NCI-H748 (cell line): ENCODE measurements at regions not wholly inside any gene's neighbourhood (a gene's known extent, or its start where the extent isn't known, plus 50 kb on each side); places are given as distances from the start of the nearest gene placed in this dataset.
A peak's percentile ranks its signal among the peaks of the same experiment; 100 is the strongest.

Experiments
- DNase-seq: peaks from one replicate; lab custom pipeline; 2025; ENCODE audit not compliant: unreplicated experiment; lab: John Stamatoyannopoulos, UW

DNA sequence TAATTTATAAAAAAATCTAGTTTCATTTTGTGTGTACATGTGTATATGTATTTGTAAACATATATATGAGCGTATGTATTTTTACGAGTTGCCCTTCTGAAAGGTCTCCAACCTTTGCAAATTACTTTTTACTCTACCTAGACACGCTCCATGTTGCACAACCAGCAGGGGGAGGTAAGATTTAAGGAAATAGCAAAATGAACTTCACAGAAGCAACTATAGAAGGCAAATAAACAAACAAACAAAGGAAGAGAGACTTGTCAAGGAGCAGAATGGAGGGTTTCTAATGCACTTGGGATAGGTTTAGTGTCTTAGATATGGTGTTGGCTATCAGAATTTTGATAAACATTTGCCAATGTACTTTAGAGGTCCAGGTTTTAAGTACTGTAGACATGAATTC lies 820.5 kb upstream of the POU3F3 start:
- DNase-seq: peak; percentile 43

DNA sequence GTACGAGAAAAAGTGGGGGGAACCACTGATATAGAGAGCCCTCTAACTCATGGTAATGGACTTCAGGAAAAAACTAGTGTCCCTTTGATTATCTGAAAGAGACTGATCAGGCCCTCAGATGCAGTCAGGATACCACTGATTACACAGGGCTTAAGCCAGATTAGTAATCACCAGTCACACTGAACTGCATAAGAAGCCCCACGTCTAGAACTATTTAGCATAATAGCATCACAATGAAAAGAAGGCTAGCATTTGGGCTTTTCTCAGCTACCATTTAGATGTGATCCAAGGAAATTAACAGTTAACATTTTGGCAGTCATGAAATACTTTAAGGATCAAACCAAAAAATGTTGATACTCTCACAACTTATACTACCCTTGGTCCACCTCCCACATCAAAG lies 813.1 kb upstream of the POU3F3 start:
- no peak for DNase-seq

- peak; percentile 27 for DNase-seq
These were observed 812.6 kb upstream of the POU3F3 start for GRCh38 chr2:104041351-104041750.

DNA sequence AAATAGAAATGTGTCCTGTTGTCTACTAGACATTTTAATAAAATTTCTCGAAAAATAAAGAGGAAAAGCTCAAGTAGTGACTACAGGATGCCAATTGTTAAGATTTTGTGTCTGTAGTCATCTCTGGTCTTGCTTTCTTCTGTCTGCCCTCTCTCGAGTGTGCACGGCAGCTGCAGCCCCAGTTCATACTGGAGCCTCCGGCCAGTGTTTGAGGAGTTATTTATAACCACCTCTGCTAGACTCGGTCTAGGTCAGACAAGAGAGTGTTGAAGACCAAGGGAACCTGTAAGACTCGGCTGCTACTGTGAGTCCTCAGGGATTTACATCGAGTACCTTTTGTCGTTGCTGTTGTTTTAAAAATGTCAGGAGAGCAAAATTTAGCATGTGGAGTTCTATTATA lies 810.1 kb upstream of the POU3F3 start:
- DNase-seq: peak; percentile 11

DNA sequence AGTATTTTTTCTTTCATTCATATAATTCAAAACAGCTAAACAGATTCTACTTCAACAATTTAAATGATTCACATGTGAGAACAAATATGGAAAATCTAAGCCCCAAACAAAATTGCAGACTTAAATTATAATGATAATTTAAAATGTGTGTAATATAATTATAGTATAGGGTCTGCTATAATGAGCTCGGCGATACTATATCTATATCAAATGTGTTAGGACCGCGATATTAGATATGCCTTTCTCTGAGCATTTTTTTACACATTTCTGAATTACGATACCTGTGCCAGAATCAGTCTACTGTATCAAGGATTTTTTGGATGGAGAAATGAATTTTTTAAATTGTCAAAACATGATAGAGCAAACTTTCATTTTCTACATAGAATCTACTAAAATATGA lies 808.8 kb upstream of the POU3F3 start:
- no peak for DNase-seq

- peak; percentile 41 for DNase-seq
These were observed 807.4 kb upstream of the POU3F3 start for GRCh38 chr2:104046466-104046865.

DNA sequence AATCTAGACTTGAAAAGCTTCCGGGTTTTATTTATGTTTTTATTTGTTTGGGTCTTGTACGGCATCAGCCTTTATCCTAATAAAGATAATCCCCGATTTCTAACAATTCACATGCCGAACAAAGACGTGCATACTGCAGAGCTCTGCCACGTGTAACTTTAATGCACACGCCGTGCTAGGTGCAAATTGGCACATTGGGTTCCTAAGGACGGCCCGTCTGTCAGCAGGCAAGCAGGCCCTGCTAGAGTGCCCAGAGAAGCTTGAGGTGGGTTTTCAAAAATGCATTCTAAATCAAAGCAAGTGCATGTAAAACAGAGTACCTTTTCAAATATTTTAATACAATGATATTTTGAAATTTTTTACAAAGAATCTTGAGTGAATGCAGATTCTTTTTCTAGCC lies 806.4 kb upstream of the POU3F3 start:
- DNase-seq: no peak

DNA sequence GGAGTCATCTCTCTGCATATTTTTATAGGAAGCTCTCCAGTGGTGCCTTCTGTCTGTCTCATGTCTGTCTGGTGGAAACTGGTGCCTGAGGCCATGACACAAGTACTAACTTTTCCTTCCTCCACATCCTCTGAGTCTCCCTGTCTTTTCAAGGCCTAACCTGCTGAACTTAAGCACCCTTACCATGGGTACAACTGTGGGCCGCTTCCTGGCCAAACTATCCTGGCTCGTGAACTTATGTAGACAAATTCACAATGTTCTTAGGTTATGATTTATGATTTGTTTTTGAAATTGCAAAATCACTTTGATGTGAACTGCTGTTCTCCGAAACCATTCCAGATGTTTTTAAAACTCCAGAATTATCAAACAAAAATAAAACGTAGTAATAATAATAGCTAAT lies 804.5 kb upstream of the POU3F3 start:
- no peak for DNase-seq

GRCh38 chr2:104049981-104050380 lies 803.9 kb upstream of the POU3F3 start:
- no peak for DNase-seq

GRCh38 chr2:104050656-104051242 lies 803.2 kb upstream of the POU3F3 start:
- peak; percentile 83 for DNase-seq

GRCh38 chr2:104051766-104052165 lies 802.1 kb upstream of the POU3F3 start:
- DNase-seq: no peak

DNA sequence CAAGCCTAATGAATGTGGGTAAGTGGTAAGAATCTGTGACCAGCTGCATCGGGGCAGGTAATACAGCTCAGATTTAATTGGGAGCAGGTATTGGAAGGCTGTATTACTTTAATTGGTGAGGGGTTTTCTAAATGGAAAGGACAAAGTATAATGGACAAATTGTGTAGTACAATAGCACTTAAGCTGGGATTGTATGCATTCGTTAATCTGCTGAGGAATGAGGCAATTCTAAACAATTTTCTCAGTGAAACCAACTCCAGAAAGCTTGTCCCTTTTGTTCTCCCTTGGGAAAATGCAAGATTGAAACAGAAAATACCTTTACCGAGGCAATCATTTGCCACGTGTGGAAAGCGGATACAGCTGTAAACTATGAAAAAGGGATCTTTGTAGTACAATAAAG lies 801.6 kb upstream of the POU3F3 start:
- DNase-seq: peak; percentile 69

DNA sequence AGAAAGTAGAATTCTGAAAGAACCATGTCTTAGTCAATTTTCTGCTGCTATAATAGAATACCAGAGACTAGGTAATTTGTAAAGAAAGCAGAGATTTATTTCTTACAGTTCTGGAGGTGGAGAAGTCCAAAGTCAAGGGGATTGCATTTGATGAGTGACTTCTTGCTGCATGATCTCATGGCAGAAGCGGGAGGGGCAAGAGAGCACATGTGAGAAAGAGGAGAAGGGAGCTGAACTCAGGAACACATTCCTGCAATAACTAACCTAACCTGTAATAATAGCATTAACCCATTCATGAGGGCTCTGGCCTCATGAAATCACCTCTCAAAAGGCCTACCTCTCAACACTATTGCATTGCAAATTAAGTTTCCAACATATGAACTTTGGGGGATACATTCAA lies 797.5 kb upstream of the POU3F3 start:
- no peak for DNase-seq

- no peak for DNase-seq
These were observed 785.2 kb upstream of the POU3F3 start for GRCh38 chr2:104068665-104069064.

DNA sequence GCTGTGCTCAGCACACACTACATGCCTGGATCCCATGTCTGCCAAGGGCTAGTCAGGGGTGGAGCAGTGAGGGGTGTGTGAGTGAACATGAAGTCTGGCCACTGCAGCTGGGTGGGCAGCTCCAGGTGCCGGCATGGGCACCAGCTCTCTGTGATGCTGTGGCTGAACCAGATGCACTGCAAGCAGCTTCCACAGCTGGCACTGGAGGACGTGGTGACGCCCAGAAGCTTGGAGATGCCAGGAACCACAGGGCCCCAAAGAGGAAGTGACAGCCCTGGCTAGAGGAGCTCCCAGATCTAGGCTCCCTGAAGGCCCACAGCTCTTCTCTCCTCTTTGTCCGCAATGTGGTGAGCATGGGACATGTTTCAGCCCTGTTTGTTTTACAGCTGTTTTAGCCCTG lies 776.3 kb upstream of the POU3F3 start:
- DNase-seq: no peak

DNA sequence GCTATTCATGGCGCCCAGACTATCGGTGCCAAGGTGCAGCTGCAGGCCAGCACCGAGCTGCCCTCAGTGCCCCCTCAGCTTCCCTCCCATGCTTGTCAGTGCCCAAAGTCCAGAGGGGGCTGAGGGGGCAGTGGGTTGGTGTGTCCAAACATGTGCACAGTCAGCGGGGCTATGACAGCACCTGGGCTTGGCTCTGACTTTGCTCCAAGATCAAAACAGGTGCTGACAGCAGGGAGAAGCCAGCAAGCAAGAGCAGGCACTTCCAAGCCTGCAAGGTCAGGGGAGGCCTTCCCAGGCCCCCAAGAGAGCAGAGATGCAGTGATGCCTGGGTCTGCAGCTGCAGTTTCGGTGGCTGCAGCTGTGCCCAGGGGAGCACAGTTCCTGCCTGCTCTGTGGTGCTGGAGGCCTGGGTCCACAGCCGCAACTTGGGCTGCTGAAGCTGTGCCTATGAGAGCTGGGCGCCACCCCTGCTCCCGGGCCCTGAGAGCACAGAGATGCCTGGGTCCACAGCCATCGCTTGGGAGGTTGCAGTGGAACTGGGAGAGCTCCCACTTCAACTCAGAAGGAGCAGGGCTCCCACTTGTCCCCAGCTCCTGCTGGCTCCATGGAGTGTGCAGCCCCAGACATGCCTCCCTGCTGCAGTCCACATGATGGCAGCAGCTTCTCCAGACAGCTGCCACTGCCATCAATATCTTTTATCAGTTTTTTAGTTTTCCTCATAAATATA lies 775.3 kb upstream of the POU3F3 start:
- no peak for DNase-seq

DNA sequence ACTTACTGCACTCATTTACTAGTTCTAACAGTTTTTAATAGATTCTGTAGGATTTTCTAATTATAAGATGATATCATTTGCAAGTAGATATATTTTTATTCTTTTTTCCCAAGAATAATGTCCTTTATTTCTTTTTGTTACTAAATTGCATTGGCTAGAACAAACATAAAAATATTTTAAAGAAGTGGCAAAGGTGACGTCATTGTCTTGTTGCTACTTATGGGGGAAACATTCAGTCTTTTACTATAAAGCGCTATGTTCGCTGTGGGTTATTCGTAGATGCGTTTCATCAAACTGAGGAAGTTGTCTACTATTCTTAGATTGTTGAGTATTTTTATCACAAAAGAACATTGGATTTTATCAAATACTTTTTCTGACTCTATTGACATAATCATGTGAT lies 765.2 kb upstream of the POU3F3 start:
- DNase-seq: no peak

DNA sequence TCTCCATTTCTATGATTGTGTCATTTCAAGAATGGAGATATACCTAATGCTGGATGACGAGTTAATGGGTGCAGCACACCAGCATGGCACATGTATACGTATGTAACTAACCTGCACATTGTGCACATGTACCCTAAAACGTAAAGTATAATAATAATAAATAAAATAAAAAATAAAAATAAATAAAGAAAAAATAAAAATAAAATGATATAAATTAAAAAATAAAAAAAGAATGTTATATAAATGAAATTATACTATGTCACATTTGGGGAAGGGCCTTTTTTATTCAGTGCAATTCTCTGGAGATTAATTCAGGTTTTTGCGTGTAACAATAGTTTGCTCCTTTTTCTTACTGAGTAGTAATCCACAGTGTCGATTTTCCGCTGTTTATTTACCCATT lies 763.5 kb upstream of the POU3F3 start:
- no peak for DNase-seq

GRCh38 chr2:104091894-104092293 lies 762.0 kb upstream of the POU3F3 start:
- DNase-seq: no peak

- DNase-seq: no peak
These were observed 761.0 kb upstream of the POU3F3 start for GRCh38 chr2:104092886-104093285.

DNA sequence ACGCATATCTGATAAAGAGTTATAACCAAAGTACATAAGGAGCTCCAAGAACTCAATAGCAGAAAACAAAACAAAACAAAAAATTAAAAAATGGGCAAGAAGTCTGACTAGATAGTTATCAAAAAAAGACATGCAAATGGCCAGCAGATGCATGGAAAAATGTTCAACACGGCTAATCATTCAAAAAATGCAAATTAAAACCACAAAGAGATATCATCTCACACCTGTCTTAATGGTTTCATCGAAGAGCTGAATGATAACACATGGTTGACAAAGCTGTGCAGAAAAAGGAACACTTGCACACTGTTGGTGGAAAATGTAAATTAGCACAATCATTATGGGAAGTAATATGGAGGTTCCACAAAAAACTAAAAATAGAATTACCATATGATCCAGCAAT lies 751.3 kb upstream of the POU3F3 start:
- DNase-seq: no peak

DNA sequence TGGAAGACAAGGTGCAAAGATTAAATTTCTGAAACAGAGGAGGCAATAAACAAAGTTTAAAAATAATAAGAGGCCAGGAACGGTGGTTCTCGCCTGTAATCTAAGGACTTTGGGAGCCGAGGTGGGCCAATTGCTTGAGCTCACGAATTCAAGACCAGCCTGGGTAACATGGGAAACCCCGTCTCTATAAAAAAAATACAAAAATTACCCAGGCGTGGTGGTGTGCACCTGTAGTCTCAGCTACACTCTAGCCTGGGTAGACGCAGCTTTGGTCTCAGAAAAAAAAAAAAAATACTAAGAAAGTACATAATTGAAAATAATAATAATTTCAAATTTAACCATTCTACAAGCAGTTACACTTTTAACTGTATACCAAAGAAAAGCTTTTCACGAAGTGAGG lies 744.6 kb upstream of the POU3F3 start:
- DNase-seq: no peak

- DNase-seq: no peak
These were observed 735.0 kb upstream of the POU3F3 start for GRCh38 chr2:104118889-104119288.
